ENCODE measurements at regions not wholly inside any gene's neighbourhood (a gene's known extent, or its start where the extent isn't known, plus 50 kb on each side); places are given as distances from the start of the nearest gene placed in this dataset.

- no peak for DNase-seq (ENCODE audit: low read depth, low spot score)
- in situ Hi-C loops (cut with HindIII; ENCODE audit: low pct_unique_long_range_greater_than_20kb, low sequenced_read_pairs), result no loop called here
- H3K36me3 ChIP-seq (ENCODE audit: control insufficient read depth, insufficient read depth, low read length), result no peaks in the 10 kb centered on the region
- ATAC-seq, result no peak
- BruUV-seq (replicated peaks), result no TSS peak
- TF ChIP-seq CTCF (IDR thresholded peaks at IDR 0.05) (no peak), SIN3A (IDR thresholded peaks at IDR 0.05; ENCODE audit: borderline replicate concordance, insufficient read depth, low read depth, low read length) (no peak), POLR2AphosphoS5 (IDR thresholded peaks at IDR 0.05; ENCODE audit: low read depth, low read length) (no peak), TCF7L2 (IDR thresholded peaks at IDR 0.05; ENCODE audit: low read depth, low read length) (no peak)
- TF ChIP-seq, protein P1, sequence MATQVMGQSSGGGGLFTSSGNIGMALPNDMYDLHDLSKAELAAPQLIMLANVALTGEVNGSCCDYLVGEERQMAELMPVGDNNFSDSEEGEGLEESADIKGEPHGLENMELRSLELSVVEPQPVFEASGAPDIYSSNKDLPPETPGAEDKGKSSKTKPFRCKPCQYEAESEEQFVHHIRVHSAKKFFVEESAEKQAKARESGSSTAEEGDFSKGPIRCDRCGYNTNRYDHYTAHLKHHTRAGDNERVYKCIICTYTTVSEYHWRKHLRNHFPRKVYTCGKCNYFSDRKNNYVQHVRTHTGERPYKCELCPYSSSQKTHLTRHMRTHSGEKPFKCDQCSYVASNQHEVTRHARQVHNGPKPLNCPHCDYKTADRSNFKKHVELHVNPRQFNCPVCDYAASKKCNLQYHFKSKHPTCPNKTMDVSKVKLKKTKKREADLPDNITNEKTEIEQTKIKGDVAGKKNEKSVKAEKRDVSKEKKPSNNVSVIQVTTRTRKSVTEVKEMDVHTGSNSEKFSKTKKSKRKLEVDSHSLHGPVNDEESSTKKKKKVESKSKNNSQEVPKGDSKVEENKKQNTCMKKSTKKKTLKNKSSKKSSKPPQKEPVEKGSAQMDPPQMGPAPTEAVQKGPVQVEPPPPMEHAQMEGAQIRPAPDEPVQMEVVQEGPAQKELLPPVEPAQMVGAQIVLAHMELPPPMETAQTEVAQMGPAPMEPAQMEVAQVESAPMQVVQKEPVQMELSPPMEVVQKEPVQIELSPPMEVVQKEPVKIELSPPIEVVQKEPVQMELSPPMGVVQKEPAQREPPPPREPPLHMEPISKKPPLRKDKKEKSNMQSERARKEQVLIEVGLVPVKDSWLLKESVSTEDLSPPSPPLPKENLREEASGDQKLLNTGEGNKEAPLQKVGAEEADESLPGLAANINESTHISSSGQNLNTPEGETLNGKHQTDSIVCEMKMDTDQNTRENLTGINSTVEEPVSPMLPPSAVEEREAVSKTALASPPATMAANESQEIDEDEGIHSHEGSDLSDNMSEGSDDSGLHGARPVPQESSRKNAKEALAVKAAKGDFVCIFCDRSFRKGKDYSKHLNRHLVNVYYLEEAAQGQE (IDR thresholded peaks at IDR 0.05; ENCODE audit: insufficient read depth in 1 of 2, low read depth in 2 of 2, low read length in 1 of 2), result no peak
- H3K4me3 ChIP-seq (ENCODE audit: low read depth in 2 of 2, low read length in 2 of 2), result no peak overlapping the region
- no peaks in the 10 kb centered on the region for H3K9me3 ChIP-seq (ENCODE audit: control insufficient read depth, insufficient read depth, low read depth, low read length)
- CTCF ChIA-PET, result no interaction called here
- no peak overlapping the region for H3K27ac ChIP-seq (ENCODE audit: low read length)
- POLR2A ChIA-PET, result no interaction called here
- H3K4me1 ChIP-seq (ENCODE audit: control insufficient read depth, insufficient read depth, low read length), result no peaks in the 10 kb centered on the region
- H3K27me3 ChIP-seq (ENCODE audit: control insufficient read depth, insufficient read depth, low read length), result no peaks in the 10 kb centered on the region
- intact Hi-C loops (cut with micrococcal nuclease; ENCODE audit: unreplicated experiment), result no loop called here
Measured at GRCh38 chr6:14770572-14770971, 475.3 kb upstream of the JARID2 start.

DNA sequence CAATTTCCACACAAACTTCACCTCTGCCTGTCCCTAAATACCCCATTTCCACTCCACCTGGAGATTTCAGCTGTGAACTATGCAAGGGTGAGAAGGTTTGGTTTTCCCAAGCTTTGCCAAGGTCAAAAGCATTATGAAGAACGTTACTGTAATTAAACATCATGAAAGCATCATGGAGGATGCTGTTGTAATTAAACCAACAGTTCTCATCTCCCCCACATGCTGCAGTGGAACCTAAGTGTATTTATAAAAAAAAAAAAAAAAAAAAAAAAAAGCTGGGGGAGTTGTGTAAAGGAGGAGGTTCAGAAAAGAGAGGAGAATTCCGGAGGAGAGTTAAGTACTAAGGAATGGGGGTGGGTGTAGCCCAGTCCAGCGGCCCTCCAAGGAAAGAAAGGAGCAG, 474.9 kb upstream of the JARID2 start:
- Histone ChIP-seq H3K9me3 (ENCODE audit: control insufficient read depth, insufficient read depth, low read depth, low read length) (no peaks in the 10 kb centered on the region), H3K4me1 (ENCODE audit: control insufficient read depth, insufficient read depth, low read length) (no peaks in the 10 kb centered on the region), H3K4me3 (ENCODE audit: low read depth in 2 of 2, low read length in 2 of 2) (no peak overlapping the region), H3K27ac (ENCODE audit: low read length) (no peak overlapping the region), H3K36me3 (ENCODE audit: control insufficient read depth, insufficient read depth, low read length) (no peaks in the 10 kb centered on the region), H3K27me3 (ENCODE audit: control insufficient read depth, insufficient read depth, low read length) (no peaks in the 10 kb centered on the region)
- ChIA-PET CTCF (no interaction called here), POLR2A (no interaction called here)
- intact Hi-C loops (cut with micrococcal nuclease; ENCODE audit: unreplicated experiment), result no loop called here
- in situ Hi-C loops (cut with HindIII; ENCODE audit: low pct_unique_long_range_greater_than_20kb, low sequenced_read_pairs), result no loop called here
- no peak for ATAC-seq
- no peak for DNase-seq (ENCODE audit: low read depth, low spot score)
- no TSS peak for BruUV-seq (replicated peaks)
- no peak for TF ChIP-seq POLR2AphosphoS5 (IDR thresholded peaks at IDR 0.05; ENCODE audit: low read depth, low read length)
- TF ChIP-seq SIN3A (IDR thresholded peaks at IDR 0.05; ENCODE audit: borderline replicate concordance, insufficient read depth, low read depth, low read length), result no peak
- no peak for TF ChIP-seq CTCF (IDR thresholded peaks at IDR 0.05)
- no peak for TF ChIP-seq TCF7L2 (IDR thresholded peaks at IDR 0.05; ENCODE audit: low read depth, low read length)
- TF ChIP-seq, protein P1 (IDR thresholded peaks at IDR 0.05; ENCODE audit: insufficient read depth in 1 of 2, low read depth in 2 of 2, low read length in 1 of 2), result no peak
